Calu3 (cell line): ENCODE measurements at regions not wholly inside any gene's neighbourhood (a gene's known extent, or its start where the extent isn't known, plus 50 kb on each side); places are given as distances from the start of the nearest gene placed in this dataset.

Source experiments
- BruUV-seq: library from RNA; stranded (reverse); fragments of 400-500 nt; replicated peaks from 2 replicates; lab custom pipeline; 2021; lab: Mats Ljungman, UMichigan
- CTCF ChIA-PET: fragments of 300-600 bp; sonication (Branson Sonifier 250); formaldehyde crosslinking; loops from one replicate; lab custom pipeline; 2022; ENCODE audit warnings: antibody characterized with exemption; lab: Charles Lee
- DNase-seq: peaks from one replicate; pipeline ENCODE4 v3.0.0; 2022
- H3K27ac Mint-ChIP-seq: one replicate; pipeline ENCODE4 v1.8.0; 2022; ENCODE audit warnings: mixed read lengths; ENCODE audit not compliant: unreplicated experiment
- H3K27me3 Mint-ChIP-seq: one replicate; pipeline ENCODE4 v1.8.0; 2022; ENCODE audit warnings: mixed read lengths; ENCODE audit not compliant: unreplicated experiment
- H3K36me3 Mint-ChIP-seq: one replicate; pipeline ENCODE4 v1.8.0; 2022; ENCODE audit warnings: mild to moderate bottlenecking, moderate library complexity, mixed read lengths; ENCODE audit not compliant: insufficient read depth, unreplicated experiment
- H3K4me1 Mint-ChIP-seq: one replicate; pipeline ENCODE4 v1.8.0; 2022; ENCODE audit warnings: mild to moderate bottlenecking, low read depth, mixed read lengths; ENCODE audit not compliant: unreplicated experiment
- H3K4me3 Mint-ChIP-seq: one replicate; pipeline ENCODE4 v1.8.0; 2022; ENCODE audit warnings: mild to moderate bottlenecking, low read depth, moderate library complexity, mixed read lengths; ENCODE audit not compliant: unreplicated experiment
- H3K9me3 Mint-ChIP-seq: one replicate; pipeline ENCODE4 v1.8.0; 2022; ENCODE audit warnings: low read depth, mixed read lengths; ENCODE audit not compliant: unreplicated experiment
- CTCF ChIP-seq: fragments of 200-600 bp; IDR thresholded peaks from one replicate; pipeline ENCODE4 v1.8.0; 2022; ENCODE audit warnings: antibody characterized with exemption; ENCODE audit not compliant: unreplicated experiment
- intact Hi-C: fragments of 100-400 bp; cut with micrococcal nuclease; formaldehyde crosslinking; loops from one replicate; pipeline ENCODE4 v1.10.0; 2022; ENCODE audit not compliant: unreplicated experiment

GRCh38 chr20:46800409-46800804, 91.0 kb downstream of the SLC2A10 start:
- Mint-ChIP-seq H3K27me3 (peaks cover 84% of the 10 kb centered on the region), H3K9me3 (no peaks in the 10 kb centered on the region), H3K4me1 (no peaks in the 10 kb centered on the region), H3K4me3 (no peak overlapping the region), H3K36me3 (no peaks in the 10 kb centered on the region), H3K27ac (no peak overlapping the region)
- intact Hi-C loops: no loop called here
- no peak for TF ChIP-seq CTCF
- CTCF ChIA-PET: no interaction called here
- BruUV-seq: no TSS peak
- DNase-seq: no peak

GRCh38 chr20:46801003-46801702, 91.7 kb downstream of the SLC2A10 start:
- intact Hi-C loops: no loop called here
- Mint-ChIP-seq H3K9me3 (no peaks in the 10 kb centered on the region), H3K27ac (no peak overlapping the region), H3K36me3 (no peaks in the 10 kb centered on the region), H3K27me3 (peaks cover 83% of the 10 kb centered on the region), H3K4me3 (no peak overlapping the region), H3K4me1 (no peaks in the 10 kb centered on the region)
- BruUV-seq: no TSS peak
- no peak for TF ChIP-seq CTCF
- CTCF ChIA-PET: no interaction called here
- DNase-seq: no peak

GRCh38 chr20:46802722-46803121, 91.9 kb upstream of the EYA2 start:
- CTCF ChIA-PET: no interaction called here
- Mint-ChIP-seq H3K4me1 (no peaks in the 10 kb centered on the region), H3K27ac (no peak overlapping the region), H3K4me3 (no peak overlapping the region), H3K36me3 (no peaks in the 10 kb centered on the region), H3K27me3 (peaks cover 67% of the 10 kb centered on the region), H3K9me3 (no peaks in the 10 kb centered on the region)
- no TSS peak for BruUV-seq
- DNase-seq: no peak
- intact Hi-C loops: no loop called here
- no peak for TF ChIP-seq CTCF

- DNase-seq: no peak
- CTCF ChIA-PET: interaction anchor here (0.8 kb wide), 1 partner anchor 9 kb away, joined by 3 read pairs; no protein-coding TSS in a partner anchor
- Mint-ChIP-seq H3K4me3 (no peak overlapping the region), H3K27ac (no peak overlapping the region), H3K9me3 (no peaks in the 10 kb centered on the region), H3K27me3 (peaks cover 61% of the 10 kb centered on the region), H3K4me1 (no peaks in the 10 kb centered on the region), H3K36me3 (no peaks in the 10 kb centered on the region)
- intact Hi-C loops: no loop called here
- BruUV-seq: no TSS peak
- no peak for TF ChIP-seq CTCF
Observed at GRCh38 chr20:46803123-46804020, 91.3 kb upstream of the EYA2 start.
